Thyroid gland (tissue), 4 donors: ENCODE measurements at regions not wholly inside any gene's neighbourhood (a gene's known extent, or its start where the extent isn't known, plus 50 kb on each side); places are given as distances from the start of the nearest gene placed in this dataset.

ENCODE experiments used
- DNase-seq, 2 donors: peaks; one replicate each; pipeline ENCODE4 v3.0.0-alpha.2; 2019
- H3K27ac ChIP-seq, 3 donors: fragments of 200-600 bp; sonication (generic); 1 replicate in 2 of 3; 2 replicates in 1 of 3; pipeline ENCODE4 v1.5.1; 2016 to 2019; ENCODE audit warnings: mild to moderate bottlenecking in 1 of 3, moderate library complexity in 1 of 3
- H3K27me3 ChIP-seq: fragments of 200-600 bp; sonication (generic); one replicate; pipeline ENCODE4 v1.5.1; 2019
- H3K36me3 ChIP-seq, 2 donors: fragments of 200-600 bp; sonication (generic); one replicate each; pipeline ENCODE4 v1.5.1; 2016 to 2019
- H3K4me1 ChIP-seq, 2 donors: fragments of 200-600 bp; sonication (generic); one replicate each; pipeline ENCODE4 v1.5.1; 2017 to 2019
- H3K4me3 ChIP-seq, 3 donors: fragments of 200-600 bp; sonication (generic); replicated peaks in 1 of 3; 1 replicate in 2 of 3; 2 replicates in 1 of 3; pipeline ENCODE4 v1.5.1; 2016; ENCODE audit warnings: mild to moderate bottlenecking in 1 of 3
- H3K9me3 ChIP-seq: fragments of 200-600 bp; sonication (generic); one replicate; pipeline ENCODE4 v1.5.1; 2017
- CTCF ChIP-seq, 6 experiments: fragments of 200-600 bp in 3 of 6; fragments of 450-650 bp in 3 of 6; sonication (generic) in 3 of 6; IDR thresholded peaks; one replicate each; pipeline ENCODE4 v1.5.1; 2016 to 2019; ENCODE audit warnings: antibody characterized with exemption in 6 of 6, mild to moderate bottlenecking in 2 of 6, inconsistent platforms in 1 of 6, moderate library complexity in 1 of 6
- POLR2A ChIP-seq, 2 donors: fragments of 450-650 bp; IDR thresholded peaks; one replicate each; pipeline ENCODE4 v1.6.1; 2017; ENCODE audit warnings: antibody characterized with exemption in 2 of 2, mild to moderate bottlenecking in 2 of 2, moderate library complexity in 1 of 2
- WGBS, 2 donors: methylation state at CpG; one replicate each; pipeline ENCODE4 v1.1.5; 2017; 5-methylcytosine and 5-hydroxymethylcytosine counted together
- intact Hi-C: fragments of 100-400 bp; cut with DNase I; formaldehyde crosslinking; loops from one replicate; pipeline ENCODE4 v1.15.1; 2023

DNA sequence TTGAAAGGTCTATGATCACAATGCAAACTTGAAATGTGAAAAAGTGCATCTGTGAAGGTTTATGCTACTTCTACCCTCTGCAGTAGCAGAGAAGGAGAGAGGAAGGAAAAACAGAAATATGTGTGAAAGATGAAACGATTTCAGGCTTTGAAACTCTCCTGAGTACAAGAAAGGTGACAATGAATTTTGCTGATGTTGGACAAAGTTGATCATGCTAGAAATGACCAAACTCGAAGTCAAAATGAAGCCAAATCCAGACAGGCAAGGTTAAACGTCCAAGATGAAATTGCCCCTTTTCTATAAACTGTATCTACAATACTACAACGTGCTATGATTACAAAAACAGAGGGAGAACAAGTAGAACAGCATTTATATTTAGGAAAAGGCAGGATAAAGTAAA lies 67.0 kb upstream of the C7orf33 start:
- intact Hi-C loops: no loop called here
- Histone ChIP-seq H3K4me1 (peaks cover 6 to 11% of the 10 kb centered on the region in 2 donors), H3K4me3 (no peak overlapping the region), H3K27ac (no peak overlapping the region), H3K27me3 (no peaks in the 10 kb centered on the region), H3K9me3 (no peaks in the 10 kb centered on the region), H3K36me3 (no peaks in the 10 kb centered on the region)
- TF ChIP-seq POLR2A (IDR thresholded peaks at IDR 0.05) (no peak), CTCF (IDR thresholded peaks at IDR 0.05) (no peak)
- no peak for DNase-seq
- WGBS, 2 donors: 70 to 71% methylated on average over 4 of the region's 4 CpGs

DNA sequence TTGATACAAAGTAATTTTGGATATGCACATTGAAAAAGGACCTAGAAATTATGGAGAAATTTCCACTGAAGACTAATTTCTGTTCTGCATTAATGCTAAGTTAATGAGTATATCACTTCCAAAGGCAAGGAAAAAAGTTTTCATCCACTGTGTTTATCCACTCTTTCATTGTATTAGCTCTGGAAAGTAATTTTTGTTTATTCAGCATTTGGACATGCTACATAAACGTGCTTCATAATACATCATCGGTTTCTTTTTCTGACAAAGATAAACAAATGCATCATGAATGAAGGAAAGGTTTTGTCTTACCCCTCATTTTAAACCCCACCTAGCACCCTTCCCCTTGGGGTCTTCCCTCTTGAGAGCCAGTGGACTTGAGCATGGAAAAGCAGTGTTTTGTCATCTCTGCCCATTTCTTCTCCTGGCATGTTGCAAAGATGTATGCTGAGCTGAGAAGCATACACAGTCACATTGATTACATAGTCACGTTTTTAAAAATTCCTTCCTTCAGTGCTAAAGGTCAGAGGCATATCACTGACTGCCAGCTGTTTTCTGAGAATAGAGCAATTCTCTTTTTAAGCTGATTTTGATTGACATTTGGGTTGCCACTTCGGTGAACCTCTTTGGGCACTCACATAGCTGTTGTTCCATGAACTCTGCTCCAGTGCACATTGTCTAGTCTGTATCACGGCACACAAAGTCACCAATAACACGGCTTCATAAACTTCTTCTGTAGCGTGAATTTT lies 65.9 kb upstream of the C7orf33 start:
- intact Hi-C loops: no loop called here
- WGBS, 2 donors: 26 to 34% methylated on average over 7 of the region's 7 CpGs

GRCh38 chr7:148527717-148528168 lies 62.8 kb upstream of the C7orf33 start:
- Histone ChIP-seq H3K9me3 (no peaks in the 10 kb centered on the region), H3K36me3 (no peaks in the 10 kb centered on the region), H3K4me3 (no peak overlapping the region), H3K4me1 (peaks cover 6 to 11% of the 10 kb centered on the region in 2 donors), H3K27me3 (no peaks in the 10 kb centered on the region), H3K27ac (no peak overlapping the region)
- TF ChIP-seq CTCF (IDR thresholded peaks at IDR 0.05) (peak in 5 of 6 experiments; percentile 14 to 66 (median 47)), POLR2A (IDR thresholded peaks at IDR 0.05) (no peak)
- DNase-seq: peak; percentile 70 to 79
- WGBS, 2 donors: 63 to 76% methylated on average over 6 of the region's 6 CpGs
- intact Hi-C loops: no loop called here

More for the DNA sequence above, 65.9 kb upstream of the C7orf33 start:
- Histone ChIP-seq H3K27ac (no peak overlapping the region), H3K4me3 (no peak overlapping the region), H3K27me3 (no peaks in the 10 kb centered on the region), H3K36me3 (no peaks in the 10 kb centered on the region), H3K4me1 (peaks cover 6 to 11% of the 10 kb centered on the region in 2 donors), H3K9me3 (no peaks in the 10 kb centered on the region)
- DNase-seq: peak in 1 of 2 donors; percentile 11
- no peak for TF ChIP-seq POLR2A (IDR thresholded peaks at IDR 0.05)
- TF ChIP-seq CTCF (IDR thresholded peaks at IDR 0.05): no peak

DNA sequence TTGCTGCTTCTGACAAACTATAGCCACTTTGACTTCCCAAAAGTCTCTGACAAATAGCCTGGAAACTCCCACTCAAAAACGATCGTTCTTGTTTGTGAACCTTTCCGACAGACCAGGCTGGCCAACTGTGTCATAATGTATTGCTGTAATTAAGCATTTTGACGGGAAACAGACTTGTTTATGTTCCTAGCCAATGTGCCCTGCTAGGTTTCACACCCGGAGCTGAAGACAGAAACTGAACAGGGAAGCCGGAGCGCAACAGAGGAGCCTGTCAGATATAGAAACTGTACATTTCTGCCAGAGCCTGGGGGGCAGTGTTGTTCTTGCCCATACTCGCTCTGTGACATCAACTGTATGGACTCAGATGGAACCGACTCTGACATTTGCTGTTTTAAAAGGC lies 55.3 kb upstream of the C7orf33 start:
- TF ChIP-seq POLR2A (IDR thresholded peaks at IDR 0.05) (no peak), CTCF (IDR thresholded peaks at IDR 0.05) (no peak)
- intact Hi-C loops: no loop called here
- Histone ChIP-seq H3K4me1 (no peaks in the 10 kb centered on the region), H3K36me3 (no peaks in the 10 kb centered on the region), H3K4me3 (no peak overlapping the region), H3K27ac (no peak overlapping the region), H3K27me3 (no peaks in the 10 kb centered on the region), H3K9me3 (no peaks in the 10 kb centered on the region)
- DNase-seq: no peak
- 58 to 73% methylated on average over 9 of the region's 9 CpGs for whole genome bisulfite sequencing, 2 donors

DNA sequence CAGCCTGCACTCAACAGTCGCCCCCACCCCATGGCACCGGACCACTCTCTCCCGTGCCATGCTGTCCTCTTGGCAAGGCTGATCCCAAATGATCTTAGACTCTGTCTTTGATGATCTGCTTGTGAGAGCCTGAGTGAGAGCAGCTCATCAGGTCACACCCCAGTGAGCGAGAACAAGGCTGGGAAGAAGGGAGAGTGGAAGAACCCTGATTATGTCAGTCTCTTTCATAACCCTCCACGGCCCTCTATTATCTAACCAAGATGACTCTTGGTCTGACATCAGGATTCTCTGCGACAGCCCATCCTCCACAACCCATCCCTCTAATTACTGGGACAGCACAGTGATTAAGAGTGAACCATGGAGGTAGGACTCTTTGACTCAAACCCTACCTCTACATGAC lies 53.1 kb upstream of the C7orf33 start:
- H3K4me3 ChIP-seq: no peak overlapping the region
- TF ChIP-seq CTCF (IDR thresholded peaks at IDR 0.05) (no peak), POLR2A (IDR thresholded peaks at IDR 0.05) (no peak)
- 67 to 77% methylated on average over 6 of the region's 6 CpGs for WGBS, 2 donors
- no peaks in the 10 kb centered on the region for H3K4me1 ChIP-seq
- intact Hi-C loops: no loop called here
- H3K27me3 ChIP-seq: no peaks in the 10 kb centered on the region
- no peak overlapping the region for H3K27ac ChIP-seq
- H3K9me3 ChIP-seq: no peaks in the 10 kb centered on the region
- no peak for DNase-seq
- no peaks in the 10 kb centered on the region for H3K36me3 ChIP-seq
